H1 (cell line): ENCODE measurements at regions not wholly inside any gene's neighbourhood (a gene's known extent, or its start where the extent isn't known, plus 50 kb on each side); places are given as distances from the start of the nearest gene placed in this dataset.

Experiments
- PHF8 ChIP-seq: fragments of 200-600 bp; sonication (generic); conservative IDR thresholded peaks from 2 replicates; pipeline ENCODE4 v1.7.1; 2012; ENCODE audit warnings: low read depth, mild to moderate bottlenecking, inconsistent platforms, low read length, moderate library complexity

- no peak for TF ChIP-seq PHF8
- TF ChIP-seq, all 59 proteins: peak for 0
Observed at GRCh38 chr1:73327998-73328397, 870.0 kb downstream of the LRRIQ3 start (continued).
